ENCODE measurements at regions not wholly inside any gene's neighbourhood (a gene's known extent, or its start where the extent isn't known, plus 50 kb on each side); places are given as distances from the start of the nearest gene placed in this dataset.
"Not testable (repeated sequence)": the region's sequence is repeated elsewhere in the genome, so short reads cannot be mapped to it uniquely, and the experiment has no call there.

GRCh38 chr4:120557372-120557771 lies 365.2 kb downstream of the PRDM5 start:
- DNase-seq (ENCODE audit: low read depth) = no peak
- TF ChIP-seq CTCF (IDR thresholded peaks at IDR 0.05; ENCODE audit: low read depth, low read length, missing control alignments) = no peak

GRCh38 chr4:120555058-120555457 lies 367.5 kb downstream of the PRDM5 start:
- no peak for DNase-seq (ENCODE audit: low read depth)
- in situ Hi-C loops (cut with HindIII; ENCODE audit: low sequenced_read_pairs) = no loop called here
- no peak for TF ChIP-seq CTCF (IDR thresholded peaks at IDR 0.05; ENCODE audit: low read depth, low read length, missing control alignments)
- no peak overlapping the region for H3K4me3 ChIP-seq (ENCODE audit: low read depth, low read length)

More at GRCh38 chr4:120557372-120557771, 365.2 kb downstream of the PRDM5 start:
- no peak overlapping the region for H3K4me3 ChIP-seq (ENCODE audit: low read depth, low read length)
- in situ Hi-C loops (cut with HindIII; ENCODE audit: low sequenced_read_pairs) = no loop called here

GRCh38 chr4:120554086-120554485 lies 368.4 kb downstream of the PRDM5 start:
- TF ChIP-seq CTCF (IDR thresholded peaks at IDR 0.05; ENCODE audit: low read depth, low read length, missing control alignments) = no peak
- in situ Hi-C loops (cut with HindIII; ENCODE audit: low sequenced_read_pairs) = no loop called here
- no peak overlapping the region for H3K4me3 ChIP-seq (ENCODE audit: low read depth, low read length)
- DNase-seq (ENCODE audit: low read depth) = no peak

GRCh38 chr4:120550624-120551220 lies 371.8 kb downstream of the PRDM5 start:
- H3K4me3 ChIP-seq (ENCODE audit: low read depth, low read length); in situ Hi-C loops (cut with HindIII; ENCODE audit: low sequenced_read_pairs); DNase-seq (ENCODE audit: low read depth): not testable (repeated sequence)

- no peak for DNase-seq (ENCODE audit: low read depth)
- no peak for TF ChIP-seq CTCF (IDR thresholded peaks at IDR 0.05; ENCODE audit: low read depth, low read length, missing control alignments)
- H3K4me3 ChIP-seq (ENCODE audit: low read depth, low read length) = no peak overlapping the region
- in situ Hi-C loops (cut with HindIII; ENCODE audit: low sequenced_read_pairs) = no loop called here
These were observed 373.4 kb downstream of the PRDM5 start for GRCh38 chr4:120549011-120549570.

GRCh38 chr4:120545391-120545790 lies 377.1 kb downstream of the PRDM5 start:
- TF ChIP-seq CTCF (IDR thresholded peaks at IDR 0.05; ENCODE audit: low read depth, low read length, missing control alignments) = no peak
- H3K4me3 ChIP-seq (ENCODE audit: low read depth, low read length) = no peak overlapping the region
- in situ Hi-C loops (cut with HindIII; ENCODE audit: low sequenced_read_pairs) = no loop called here
- no peak for DNase-seq (ENCODE audit: low read depth)

GRCh38 chr4:120544838-120545237 lies 377.7 kb downstream of the PRDM5 start:
- in situ Hi-C loops (cut with HindIII; ENCODE audit: low sequenced_read_pairs) = no loop called here
- no peak for TF ChIP-seq CTCF (IDR thresholded peaks at IDR 0.05; ENCODE audit: low read depth, low read length, missing control alignments)
- no peak for DNase-seq (ENCODE audit: low read depth)
- no peak overlapping the region for H3K4me3 ChIP-seq (ENCODE audit: low read depth, low read length)

All from astrocyte of the cerebellum (primary cell).